ENCODE measurements at regions not wholly inside any gene's neighbourhood (a gene's known extent, or its start where the extent isn't known, plus 50 kb on each side); places are given as distances from the start of the nearest gene placed in this dataset.

DNA sequence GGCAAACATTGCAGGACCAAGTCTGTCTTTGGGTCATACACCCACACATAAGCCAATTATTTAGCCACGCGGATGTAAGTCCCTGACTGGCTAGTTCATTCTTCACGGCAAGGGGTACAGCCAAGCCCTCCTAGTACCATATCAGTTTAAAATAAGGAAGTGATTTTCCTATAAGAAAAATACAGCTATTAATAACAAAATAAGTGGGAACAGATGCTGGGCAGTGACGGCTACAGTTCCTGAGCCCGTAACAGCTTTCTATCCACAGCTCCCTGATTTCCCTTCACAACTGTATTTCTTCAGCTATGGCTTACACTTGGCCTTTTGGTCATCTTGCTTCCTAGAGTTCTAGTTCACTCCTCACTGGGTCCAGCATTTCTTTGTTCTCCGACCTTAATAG lies 542.4 kb upstream of the C16orf82 start:
- no peak for TF ChIP-seq CTCF (IDR thresholded peaks at IDR 0.05; ENCODE audit: low read depth, low read length)
- H3K4me3 ChIP-seq (ENCODE audit: low read depth, low read length), result no peak overlapping the region

- no peak overlapping the region for H3K4me3 ChIP-seq (ENCODE audit: low read depth, low read length)
- TF ChIP-seq CTCF (IDR thresholded peaks at IDR 0.05; ENCODE audit: low read depth, low read length), result no peak
Measured at GRCh38 chr16:26524846-26525245, 541.9 kb upstream of the C16orf82 start.

DNA sequence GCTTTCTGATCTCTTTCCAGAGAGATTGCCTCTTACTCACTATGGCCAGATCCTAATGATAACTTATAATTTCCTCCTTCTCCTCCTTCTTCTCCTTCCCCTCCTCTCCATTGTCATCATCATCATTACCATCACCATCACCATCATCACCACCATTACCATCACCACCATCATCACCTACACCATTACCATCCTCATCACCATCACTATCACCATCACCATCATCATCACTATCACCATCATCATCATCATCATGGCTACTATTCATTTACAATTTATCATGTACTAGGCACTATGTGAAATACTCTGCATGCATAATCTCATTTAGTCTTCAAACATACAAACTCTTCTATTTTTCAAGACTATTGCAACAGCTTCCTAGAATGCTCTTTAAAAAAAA lies 540.9 kb upstream of the C16orf82 start:
- no peak overlapping the region for H3K4me3 ChIP-seq (ENCODE audit: low read depth, low read length)
- no peak for TF ChIP-seq CTCF (IDR thresholded peaks at IDR 0.05; ENCODE audit: low read depth, low read length)

- TF ChIP-seq CTCF (IDR thresholded peaks at IDR 0.05; ENCODE audit: low read depth, low read length), result no peak
- no peak overlapping the region for H3K4me3 ChIP-seq (ENCODE audit: low read depth, low read length)
Measured at GRCh38 chr16:26526633-26527032, 540.1 kb upstream of the C16orf82 start.

- H3K4me3 ChIP-seq (ENCODE audit: low read depth, low read length), result no peak overlapping the region
- TF ChIP-seq CTCF (IDR thresholded peaks at IDR 0.05; ENCODE audit: low read depth, low read length), result no peak
Measured at GRCh38 chr16:26530584-26531289, 536.0 kb upstream of the C16orf82 start.

GRCh38 chr16:26531290-26531730 lies 535.4 kb upstream of the C16orf82 start:
- no peak overlapping the region for H3K4me3 ChIP-seq (ENCODE audit: low read depth, low read length)
- no peak for TF ChIP-seq CTCF (IDR thresholded peaks at IDR 0.05; ENCODE audit: low read depth, low read length)

DNA sequence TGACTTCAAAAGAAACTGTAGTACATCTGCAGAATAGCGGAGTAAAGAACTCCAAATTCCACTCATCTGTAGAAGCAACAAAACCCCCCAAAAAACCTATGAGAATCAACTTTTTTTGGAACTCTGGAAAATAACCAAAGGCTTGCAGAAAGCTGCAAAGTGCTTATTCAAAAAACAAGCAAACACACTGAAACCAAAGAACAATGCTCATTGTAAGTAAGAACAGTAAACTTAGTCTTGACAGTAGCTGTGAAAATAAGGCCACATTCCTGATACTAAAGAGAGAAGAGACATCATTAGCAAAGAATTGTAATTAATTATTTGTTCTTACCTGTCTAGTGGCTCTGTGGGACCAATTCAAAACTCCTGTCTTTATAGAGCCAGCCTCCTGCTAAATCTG lies 534.3 kb upstream of the C16orf82 start:
- H3K4me3 ChIP-seq (ENCODE audit: low read depth, low read length), result no peak overlapping the region
- TF ChIP-seq CTCF (IDR thresholded peaks at IDR 0.05; ENCODE audit: low read depth, low read length), result no peak
